Activated B cell treated with CpG ODN at 0.5 μM for 24 hours (primary cell): ENCODE measurements at regions not wholly inside any gene's neighbourhood (a gene's known extent, or its start where the extent isn't known, plus 50 kb on each side); places are given as distances from the start of the nearest gene placed in this dataset.

Source experiments
- ATAC-seq: fragments of 200-7000 bp; cut with Tn5 transposase; one replicate; pipeline ENCODE4 v1.10.0; 2021; ENCODE audit warnings: low read depth, mild to moderate bottlenecking, moderate library complexity
- CTCF ChIA-PET: fragments of 350-600 bp; sonication (Branson Sonifier 250); formaldehyde crosslinking; loops from one replicate; lab custom pipeline; 2021; ENCODE audit warnings: antibody characterized with exemption; lab: Charles Lee
- POLR2A ChIA-PET: fragments of 350-600 bp; sonication (Branson Sonifier 250); formaldehyde crosslinking; loops from one replicate; lab custom pipeline; 2021; ENCODE audit warnings: antibody characterized with exemption; lab: Charles Lee
- DNase-seq: peaks from one replicate; pipeline ENCODE4 v3.0.0; 2022
- H3K27ac Mint-ChIP-seq: one replicate; pipeline ENCODE4 v1.8.0; 2020; ENCODE audit warnings: mixed read lengths
- H3K27me3 Mint-ChIP-seq: one replicate; pipeline ENCODE4 v1.8.0; 2021; ENCODE audit warnings: mixed read lengths
- H3K36me3 Mint-ChIP-seq: one replicate; pipeline ENCODE4 v1.8.0; 2021; ENCODE audit warnings: low read depth, mixed read lengths
- H3K4me1 Mint-ChIP-seq: one replicate; pipeline ENCODE4 v1.8.0; 2021; ENCODE audit warnings: mixed read lengths
- H3K4me3 Mint-ChIP-seq: one replicate; pipeline ENCODE4 v1.8.0; 2020; ENCODE audit warnings: mild to moderate bottlenecking, mixed read lengths
- H3K9me3 Mint-ChIP-seq: one replicate; pipeline ENCODE4 v1.8.0; 2020; ENCODE audit warnings: mixed read lengths
- CTCF ChIP-seq: fragments of 200-600 bp; IDR thresholded peaks from one replicate; pipeline ENCODE4 v1.8.0; 2022; ENCODE audit warnings: antibody characterized with exemption, mild to moderate bottlenecking
- intact Hi-C: fragments of 100-400 bp; cut with micrococcal nuclease; formaldehyde crosslinking; loops from one replicate; pipeline ENCODE4 v1.15.1; 2024

GRCh38 chr16:5826332-5826731 is 728.7 kb upstream of the EEF2KMT start:
- Mint-ChIP-seq H3K36me3 (no peaks in the 10 kb centered on the region), H3K4me3 (no peak overlapping the region), H3K9me3 (peaks cover 2% of the 10 kb centered on the region), H3K27me3 (no peaks in the 10 kb centered on the region), H3K4me1 (no peaks in the 10 kb centered on the region), H3K27ac (no peak overlapping the region)
- POLR2A ChIA-PET, result no interaction called here
- no peak for TF ChIP-seq CTCF
- ATAC-seq, result no peak
- intact Hi-C loops, result no loop called here
- DNase-seq, result no peak
- CTCF ChIA-PET, result no interaction called here

GRCh38 chr16:5820472-5820871 is 722.9 kb upstream of the EEF2KMT start:
- Mint-ChIP-seq H3K4me3 (no peak overlapping the region), H3K4me1 (no peaks in the 10 kb centered on the region), H3K36me3 (no peaks in the 10 kb centered on the region), H3K27ac (no peak overlapping the region), H3K27me3 (no peaks in the 10 kb centered on the region), H3K9me3 (no peaks in the 10 kb centered on the region)
- ATAC-seq, result no peak
- TF ChIP-seq CTCF, result no peak
- ChIA-PET POLR2A (no interaction called here), CTCF (no interaction called here)
- no peak for DNase-seq
- intact Hi-C loops, result no loop called here

GRCh38 chr16:5815570-5816237 is 718.1 kb upstream of the EEF2KMT start:
- ChIA-PET POLR2A (no interaction called here), CTCF (no interaction called here)
- Mint-ChIP-seq H3K27me3 (no peaks in the 10 kb centered on the region), H3K36me3 (no peaks in the 10 kb centered on the region), H3K9me3 (peaks cover 9% of the 10 kb centered on the region), H3K27ac (no peak overlapping the region), H3K4me3 (no peak overlapping the region), H3K4me1 (no peaks in the 10 kb centered on the region)
- DNase-seq (no peak), ATAC-seq (no peak)
- intact Hi-C loops, result no loop called here
- TF ChIP-seq CTCF, result no peak

GRCh38 chr16:5801396-5801795 is 703.8 kb upstream of the EEF2KMT start:
- Mint-ChIP-seq H3K36me3 (no peaks in the 10 kb centered on the region), H3K4me3 (no peak overlapping the region), H3K27me3 (no peaks in the 10 kb centered on the region), H3K9me3 (peaks cover 9% of the 10 kb centered on the region), H3K27ac (no peak overlapping the region), H3K4me1 (no peaks in the 10 kb centered on the region)
- no peak for TF ChIP-seq CTCF
- intact Hi-C loops, result no loop called here
- POLR2A ChIA-PET, result no interaction called here
- no peak for ATAC-seq
- DNase-seq, result no peak
- CTCF ChIA-PET, result no interaction called here

GRCh38 chr16:5793556-5793955 is 696.0 kb upstream of the EEF2KMT start:
- Mint-ChIP-seq H3K27me3 (no peaks in the 10 kb centered on the region), H3K9me3 (peaks cover 5% of the 10 kb centered on the region), H3K4me3 (no peak overlapping the region), H3K4me1 (no peaks in the 10 kb centered on the region), H3K36me3 (no peaks in the 10 kb centered on the region), H3K27ac (no peak overlapping the region)
- ChIA-PET CTCF (no interaction called here), POLR2A (no interaction called here)
- ATAC-seq, result no peak
- no peak for DNase-seq
- intact Hi-C loops, result no loop called here
- no peak for TF ChIP-seq CTCF
